Testis (tissue), 2 donors: ENCODE measurements at regions not wholly inside any gene's neighbourhood (a gene's known extent, or its start where the extent isn't known, plus 50 kb on each side); places are given as distances from the start of the nearest gene placed in this dataset.
A peak's percentile ranks its signal among the peaks of the same experiment; 100 is the strongest.
"Not testable (repeated sequence)": the region's sequence is repeated elsewhere in the genome, so short reads cannot be mapped to it uniquely, and the experiment has no call there.

Experiments
- DNase-seq: peaks from one replicate; pipeline ENCODE4 v3.0.0-alpha.2; 2019
- H3K27ac ChIP-seq, 2 donors: fragments of 200-600 bp; sonication (generic); one replicate each; pipeline ENCODE4 v1.5.1; 2019
- H3K27me3 ChIP-seq: fragments of 200-600 bp; sonication (generic); one replicate; pipeline ENCODE4 v1.5.1; 2019
- H3K36me3 ChIP-seq: fragments of 200-600 bp; sonication (generic); one replicate; pipeline ENCODE4 v1.5.1; 2017; ENCODE audit warnings: low read depth; ENCODE audit errors: missing control alignments
- H3K4me1 ChIP-seq: fragments of 200-600 bp; sonication (generic); one replicate; pipeline ENCODE4 v1.5.1; 2019
- H3K4me3 ChIP-seq, 2 donors: fragments of 200-600 bp; sonication (generic); one replicate each; pipeline ENCODE4 v1.5.1; 2017 to 2019
- H3K9me3 ChIP-seq: fragments of 200-600 bp; sonication (generic); one replicate; pipeline ENCODE4 v1.5.1; 2017
- POLR2A ChIP-seq: fragments of 450-650 bp; IDR thresholded peaks from one replicate; pipeline ENCODE4 v1.6.1; 2017; ENCODE audit warnings: antibody characterized with exemption, mild to moderate bottlenecking, moderate library complexity
- WGBS, 2 donors: methylation state at CpG; one replicate each; pipeline ENCODE4 v1.1.5; 2018; 5-methylcytosine and 5-hydroxymethylcytosine counted together
- intact Hi-C: fragments of 100-400 bp; cut with DNase I; formaldehyde crosslinking; loops from one replicate; pipeline ENCODE4 v1.15.1; 2023; ENCODE audit warnings: low total_unique reads
- TF ChIP-seq, protein P1 (sequence below), 3 experiments: fragments of 450-650 bp in 2 of 3; fragments of 200-600 bp in 1 of 3; sonication (generic) in 1 of 3; IDR thresholded peaks; one replicate each; pipeline ENCODE4 v1.5.1; 2016 to 2019; ENCODE audit warnings: antibody characterized with exemption in 3 of 3, mild to moderate bottlenecking in 2 of 3, moderate library complexity in 1 of 3

GRCh38 chr6:27816906-27817305 lies 95.3 kb downstream of the OR2B2 start:
- H3K27ac ChIP-seq, result no peak overlapping the region
- 87 to 91% methylated on average over 3 of the region's 3 CpGs for WGBS, 2 donors
- H3K4me3 ChIP-seq, result no peak overlapping the region
- no peak for DNase-seq
- H3K27me3 ChIP-seq, result no peaks in the 10 kb centered on the region
- peaks cover 3% of the 10 kb centered on the region for H3K4me1 ChIP-seq
- intact Hi-C loops, result no loop called here
- H3K9me3 ChIP-seq, result no peaks in the 10 kb centered on the region
- no peaks in the 10 kb centered on the region for H3K36me3 ChIP-seq
- no peak for TF ChIP-seq POLR2A
- TF ChIP-seq, protein P1, sequence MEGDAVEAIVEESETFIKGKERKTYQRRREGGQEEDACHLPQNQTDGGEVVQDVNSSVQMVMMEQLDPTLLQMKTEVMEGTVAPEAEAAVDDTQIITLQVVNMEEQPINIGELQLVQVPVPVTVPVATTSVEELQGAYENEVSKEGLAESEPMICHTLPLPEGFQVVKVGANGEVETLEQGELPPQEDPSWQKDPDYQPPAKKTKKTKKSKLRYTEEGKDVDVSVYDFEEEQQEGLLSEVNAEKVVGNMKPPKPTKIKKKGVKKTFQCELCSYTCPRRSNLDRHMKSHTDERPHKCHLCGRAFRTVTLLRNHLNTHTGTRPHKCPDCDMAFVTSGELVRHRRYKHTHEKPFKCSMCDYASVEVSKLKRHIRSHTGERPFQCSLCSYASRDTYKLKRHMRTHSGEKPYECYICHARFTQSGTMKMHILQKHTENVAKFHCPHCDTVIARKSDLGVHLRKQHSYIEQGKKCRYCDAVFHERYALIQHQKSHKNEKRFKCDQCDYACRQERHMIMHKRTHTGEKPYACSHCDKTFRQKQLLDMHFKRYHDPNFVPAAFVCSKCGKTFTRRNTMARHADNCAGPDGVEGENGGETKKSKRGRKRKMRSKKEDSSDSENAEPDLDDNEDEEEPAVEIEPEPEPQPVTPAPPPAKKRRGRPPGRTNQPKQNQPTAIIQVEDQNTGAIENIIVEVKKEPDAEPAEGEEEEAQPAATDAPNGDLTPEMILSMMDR (IDR thresholded peaks at IDR 0.05), result no peak

DNA sequence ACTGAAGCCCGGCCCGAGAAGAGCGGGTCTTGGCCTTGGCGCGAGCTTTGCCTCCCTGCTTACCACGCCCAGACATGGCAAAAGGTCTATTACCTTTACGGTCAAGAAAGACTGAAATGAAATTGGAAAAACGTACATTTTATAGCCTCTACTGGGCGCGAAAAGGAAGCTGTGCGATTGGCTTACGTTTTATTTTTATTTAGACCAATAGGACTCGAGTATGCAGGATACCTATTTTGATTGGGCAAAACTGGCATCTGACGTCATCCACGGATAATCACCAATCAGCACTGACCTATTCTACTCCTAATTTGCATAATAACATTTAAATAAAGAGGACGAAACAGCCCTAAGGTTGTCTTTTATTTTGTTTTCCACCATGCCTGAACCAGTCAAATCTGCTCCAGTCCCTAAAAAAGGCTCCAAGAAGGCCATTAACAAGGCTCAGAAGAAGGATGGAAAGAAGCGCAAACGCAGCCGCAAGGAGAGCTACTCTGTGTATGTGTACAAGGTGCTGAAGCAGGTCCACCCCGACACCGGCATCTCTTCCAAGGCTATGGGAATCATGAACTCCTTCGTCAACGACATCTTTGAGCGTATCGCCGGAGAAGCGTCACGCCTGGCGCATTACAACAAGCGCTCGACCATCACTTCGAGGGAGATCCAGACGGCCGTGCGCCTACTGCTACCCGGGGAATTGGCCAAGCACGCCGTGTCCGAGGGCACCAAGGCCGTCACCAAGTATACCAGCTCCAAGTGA lies 97.4 kb downstream of the OR2B2 start:
- no peaks in the 10 kb centered on the region for H3K27me3 ChIP-seq
- H3K4me1 ChIP-seq, result peaks cover 8% of the 10 kb centered on the region
- H3K9me3 ChIP-seq, result no peaks in the 10 kb centered on the region
- peak overlapping the region; percentile 29 to 62 for H3K4me3 ChIP-seq
- peak; percentile 85 for DNase-seq
- intact Hi-C loops, result no loop called here
- TF ChIP-seq, protein P1 (IDR thresholded peaks at IDR 0.05), result no peak
- no peak for TF ChIP-seq POLR2A
- no peaks in the 10 kb centered on the region for H3K36me3 ChIP-seq
- H3K27ac ChIP-seq, result peak overlapping the region; percentile 63 to 82
- WGBS, 2 donors, result 0 to 3% methylated on average over 34 to 40 of the region's 40 CpGs

- H3K27me3 ChIP-seq, H3K9me3 ChIP-seq, H3K36me3 ChIP-seq, intact Hi-C loops, DNase-seq, H3K4me1 ChIP-seq: not testable (repeated sequence)
- WGBS, 2 donors, result 0 to 4% methylated on average over 3 to 7 of the region's 24 CpGs
- Histone ChIP-seq H3K4me3 (peak overlapping the region in 1 of 2 donors; percentile 62), H3K27ac (peak overlapping the region in 1 of 2 donors; percentile 42)
These were observed 97.9 kb downstream of the OR2B2 start for GRCh38 chr6:27814415-27814664.

- intact Hi-C loops, result no loop called here
- Histone ChIP-seq H3K27ac (no peak overlapping the region), H3K4me1 (peaks cover 14% of the 10 kb centered on the region), H3K4me3 (no peak overlapping the region), H3K36me3 (no peaks in the 10 kb centered on the region), H3K27me3 (no peaks in the 10 kb centered on the region), H3K9me3 (no peaks in the 10 kb centered on the region)
- WGBS, 2 donors, result 79 to 86% methylated on average over 14 of the region's 14 CpGs
- TF ChIP-seq POLR2A, result no peak
- TF ChIP-seq, protein P1 (IDR thresholded peaks at IDR 0.05), result no peak
- no peak for DNase-seq
These were observed 99.2 kb downstream of the OR2B2 start for GRCh38 chr6:27812805-27813492.

- TF ChIP-seq, protein P1 (IDR thresholded peaks at IDR 0.05), result no peak
- no peak for TF ChIP-seq POLR2A
- Histone ChIP-seq H3K4me1 (peaks cover 14% of the 10 kb centered on the region), H3K27ac (no peak overlapping the region), H3K36me3 (no peaks in the 10 kb centered on the region), H3K9me3 (no peaks in the 10 kb centered on the region), H3K27me3 (no peaks in the 10 kb centered on the region), H3K4me3 (no peak overlapping the region)
- WGBS, 2 donors, result 81 to 82% methylated on average over 6 of the region's 6 CpGs
- DNase-seq, result no peak
- intact Hi-C loops, result no loop called here
These were observed 100.0 kb downstream of the OR2B2 start for GRCh38 chr6:27812078-27812804.
